ENCODE measurements at regions not wholly inside any gene's neighbourhood (a gene's known extent, or its start where the extent isn't known, plus 50 kb on each side); places are given as distances from the start of the nearest gene placed in this dataset.

GRCh38 chr6:54574671-54575070 lies 266.4 kb downstream of the TINAG start:
- no peak for DNase-seq

GRCh38 chr6:54578261-54578660 lies 268.3 kb upstream of the FAM83B start:
- no peak for DNase-seq

- DNase-seq, result no peak
Measured at GRCh38 chr6:54579011-54579410, 267.6 kb upstream of the FAM83B start.

DNA sequence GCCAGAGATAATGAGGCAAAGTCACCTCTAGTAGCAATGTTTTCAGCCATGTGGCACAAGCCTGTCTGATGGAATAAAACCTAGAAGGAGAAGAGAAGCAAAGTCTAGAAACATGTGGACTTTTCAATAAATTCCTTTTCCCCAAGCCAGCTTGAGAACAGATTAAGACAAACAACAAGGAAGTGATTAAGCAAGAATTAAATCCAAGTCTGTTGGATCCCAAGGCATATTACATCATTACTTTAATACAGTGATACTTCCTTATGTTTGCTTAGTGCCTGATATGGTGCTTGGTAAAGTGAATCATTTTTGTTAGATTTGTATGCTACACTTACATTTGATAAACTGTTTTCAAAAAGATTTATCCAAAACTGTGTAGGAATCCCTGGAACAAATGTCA lies 260.3 kb upstream of the FAM83B start:
- no peak for DNase-seq

DNA sequence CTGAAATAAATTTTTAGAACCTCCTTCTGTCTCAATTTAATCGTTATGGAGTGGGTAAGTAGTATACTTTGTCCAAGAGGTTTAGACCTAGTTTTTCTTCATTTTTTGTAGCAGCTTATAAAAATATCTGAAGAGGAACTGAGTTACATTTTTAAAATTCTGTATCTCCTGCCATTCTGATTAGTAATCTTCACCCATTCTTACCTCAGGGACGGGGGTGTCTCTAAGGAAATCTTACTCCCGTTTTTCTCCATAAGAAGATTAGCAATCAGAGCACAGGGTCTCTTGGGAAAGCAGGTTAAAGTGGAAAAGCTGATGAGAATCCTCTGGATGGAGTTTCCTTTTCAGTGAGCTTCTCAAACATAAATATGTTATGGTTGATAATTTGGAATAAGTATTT lies 259.3 kb upstream of the FAM83B start:
- DNase-seq, result no peak

GRCh38 chr6:54588176-54588575 lies 258.4 kb upstream of the FAM83B start:
- DNase-seq, result no peak

DNA sequence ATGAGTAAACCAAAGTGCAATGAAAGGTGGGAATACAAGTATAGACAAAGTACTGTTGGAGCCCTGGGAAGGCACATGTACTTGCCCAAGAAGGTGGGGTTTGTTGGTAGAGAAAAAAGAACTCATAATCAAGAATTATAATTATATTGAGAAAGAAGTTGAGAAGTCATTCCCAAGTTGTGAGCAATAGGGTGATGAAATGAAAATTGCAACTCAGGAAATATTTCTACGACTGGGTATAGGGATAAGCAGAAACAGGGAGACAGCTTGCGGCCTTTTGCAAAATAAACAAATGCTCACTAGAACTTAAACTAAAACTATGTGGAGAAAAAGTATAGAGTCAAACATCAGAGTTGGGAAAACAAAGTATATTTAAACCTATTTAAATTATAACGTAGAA lies 250.7 kb upstream of the FAM83B start:
- DNase-seq, result no peak

GRCh38 chr6:54598787-54599313 lies 247.7 kb upstream of the FAM83B start:
- no peak for DNase-seq

GRCh38 chr6:54601600-54602300 lies 244.8 kb upstream of the FAM83B start:
- DNase-seq, result no peak

DNA sequence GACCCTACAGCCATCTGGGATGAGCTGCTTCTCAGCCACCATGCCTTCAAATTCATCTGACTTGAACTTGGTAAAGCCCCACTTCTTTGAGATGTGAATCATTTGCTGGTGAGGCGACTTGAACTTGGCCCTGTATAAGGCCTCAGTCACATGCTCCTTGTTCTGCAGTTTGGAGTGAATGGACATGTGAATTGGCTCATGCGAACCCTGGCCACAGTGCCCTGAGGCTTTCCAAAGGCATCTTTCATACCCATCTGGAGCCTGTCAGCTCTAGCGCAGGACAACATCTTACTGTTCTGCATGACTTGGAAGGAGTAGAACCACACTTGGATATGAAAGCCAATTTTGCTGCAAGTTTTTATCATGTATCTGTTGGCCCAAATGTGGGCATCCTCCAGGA lies 244.0 kb upstream of the FAM83B start:
- DNase-seq, result no peak

GRCh38 chr6:54609981-54610380 lies 236.6 kb upstream of the FAM83B start:
- no peak for DNase-seq

DNA sequence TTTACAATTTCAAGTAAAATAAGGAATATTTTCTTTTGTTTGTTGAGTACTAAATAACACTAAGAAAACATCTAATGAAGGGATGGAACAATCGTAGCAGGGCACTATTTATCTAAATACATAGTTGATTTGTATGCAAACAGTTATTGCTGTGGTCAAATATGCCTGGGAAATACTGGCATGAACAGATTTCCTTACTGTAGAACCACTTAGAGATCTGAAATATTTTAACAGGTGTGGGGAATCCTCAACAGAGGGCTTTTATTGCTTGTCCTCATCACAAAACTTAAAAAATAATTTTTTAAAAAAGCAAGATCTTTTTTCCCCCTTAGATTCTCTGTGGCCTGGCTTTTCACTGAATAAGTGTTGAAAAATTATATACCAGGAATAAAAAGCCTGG lies 233.0 kb upstream of the FAM83B start:
- DNase-seq, result no peak

DNA sequence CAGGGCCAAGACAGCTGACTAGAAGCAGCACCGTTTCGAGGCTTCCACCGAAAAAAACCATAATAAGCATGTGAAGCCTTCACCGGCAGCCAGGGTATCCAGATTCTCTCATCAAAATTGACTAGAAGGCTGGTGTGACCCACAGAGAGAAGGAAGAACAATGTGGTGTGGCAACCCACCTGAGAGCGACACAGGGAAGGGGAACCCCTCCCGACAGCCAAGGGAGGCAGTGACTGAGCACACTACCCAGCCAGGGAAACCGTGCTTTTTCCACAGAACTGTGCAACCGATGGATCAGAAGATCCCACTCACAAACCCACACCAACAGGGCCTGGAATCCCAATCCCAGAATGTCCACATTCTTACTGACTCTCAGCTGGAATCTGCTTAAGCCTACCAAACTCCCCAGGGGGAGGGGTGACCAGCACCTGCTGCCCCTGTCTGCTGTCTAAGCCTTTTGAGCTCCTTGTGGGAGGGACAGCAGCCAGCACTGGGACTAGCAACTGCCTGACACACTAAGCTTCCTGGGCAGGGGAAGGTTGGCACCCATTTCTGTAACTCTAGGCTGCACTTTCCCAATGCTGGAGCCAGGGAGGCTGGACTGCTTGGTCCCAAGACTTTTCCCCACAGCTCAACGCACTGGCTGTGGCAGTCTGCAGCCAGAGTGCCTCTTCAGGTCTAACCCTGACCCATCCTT lies 231.9 kb upstream of the FAM83B start:
- DNase-seq, result no peak

- DNase-seq, result no peak
Measured at GRCh38 chr6:54617730-54618129, 228.8 kb upstream of the FAM83B start.

- DNase-seq, result no peak
Measured at GRCh38 chr6:54618572-54618971, 228.0 kb upstream of the FAM83B start.

DNA sequence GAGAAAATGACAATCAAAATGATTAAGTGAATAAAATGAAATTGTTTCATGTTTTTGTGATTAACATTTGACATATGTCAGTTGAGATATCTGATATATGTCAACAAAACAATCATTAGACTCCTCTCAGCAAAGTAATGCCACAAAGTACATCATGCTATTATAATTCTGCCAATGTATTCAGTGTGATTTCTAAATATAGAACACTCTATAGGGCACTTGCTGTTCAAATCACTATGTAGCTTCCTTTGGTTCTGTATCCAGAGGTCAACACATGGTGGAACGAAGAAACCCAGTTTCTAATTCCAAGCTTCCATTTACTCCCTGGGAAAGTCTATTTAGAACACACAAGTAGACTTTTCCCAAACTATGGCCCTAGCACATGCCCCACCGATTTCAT lies 227.5 kb upstream of the FAM83B start:
- no peak for DNase-seq

DNA sequence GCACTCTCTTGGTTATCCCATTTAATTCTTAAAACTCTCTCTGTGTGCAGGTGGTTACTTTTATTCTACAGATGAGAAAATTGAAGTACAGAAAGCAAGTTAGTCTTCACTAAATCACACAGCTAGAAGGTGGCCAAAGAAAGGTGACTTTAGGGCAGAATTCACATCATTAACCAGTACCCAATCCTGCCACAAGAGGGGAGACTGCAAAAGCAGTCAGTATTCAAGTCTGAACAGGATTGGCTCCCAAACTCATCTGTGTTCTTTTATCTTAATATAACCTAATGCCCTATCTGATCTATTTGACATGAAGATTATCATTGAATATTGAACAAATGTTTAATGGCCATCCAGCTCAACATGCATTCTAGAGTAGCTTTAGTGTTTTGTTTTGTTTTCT lies 225.3 kb upstream of the FAM83B start:
- no peak for DNase-seq

- DNase-seq, result no peak
Measured at GRCh38 chr6:54624216-54624615, 222.4 kb upstream of the FAM83B start.

DNA sequence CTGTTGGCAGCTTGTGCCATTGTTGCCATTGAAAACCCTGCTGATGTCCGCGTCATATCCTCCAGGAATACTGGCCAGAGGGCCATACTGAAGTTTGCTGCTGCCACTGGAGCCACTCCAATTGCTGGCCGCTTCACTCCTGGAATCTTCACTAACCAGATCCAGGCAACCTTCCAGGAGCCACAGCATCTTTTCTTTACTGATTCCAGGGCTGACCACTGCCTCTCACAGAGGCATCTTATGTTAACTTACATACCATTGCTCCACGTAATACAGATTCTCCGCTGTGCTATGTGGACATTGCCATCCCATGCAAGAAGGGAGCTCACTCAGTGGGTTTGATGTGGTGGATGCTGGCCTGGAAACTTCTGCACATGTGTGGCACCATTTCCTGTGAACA lies 221.8 kb upstream of the FAM83B start:
- no peak for DNase-seq

- DNase-seq, result no peak
Measured at GRCh38 chr6:54629131-54629530, 217.4 kb upstream of the FAM83B start.

DNA sequence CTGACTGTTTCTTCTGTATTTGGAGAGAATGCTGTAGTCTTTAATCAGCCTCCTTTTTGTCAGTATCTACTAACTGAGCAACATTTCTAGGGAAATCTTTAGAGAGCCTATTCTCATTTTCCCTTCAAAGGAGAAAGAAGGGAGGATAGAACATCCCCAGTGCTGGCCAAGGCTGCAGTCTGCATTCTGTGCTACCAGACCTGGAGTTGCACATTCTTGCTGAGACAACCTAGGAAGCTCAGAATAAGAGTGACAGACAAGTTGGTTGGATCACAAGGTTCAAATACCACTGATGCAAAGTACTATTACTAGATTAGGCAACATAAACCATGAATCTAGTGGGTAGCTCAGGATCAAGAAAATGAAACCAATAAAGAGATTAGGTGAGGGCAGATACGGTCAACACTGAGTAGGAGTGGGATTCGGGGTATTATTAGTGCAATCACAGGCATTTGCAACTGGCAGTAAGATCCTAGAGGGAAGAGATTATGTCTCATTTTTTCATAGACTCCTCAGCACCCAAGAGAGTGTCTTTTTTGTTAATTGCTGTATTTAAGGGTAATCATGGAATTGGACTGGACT lies 213.5 kb upstream of the FAM83B start:
- no peak for DNase-seq

- no peak for DNase-seq
Measured at GRCh38 chr6:54633601-54634000, 213.0 kb upstream of the FAM83B start.

GRCh38 chr6:54640911-54641310 lies 205.7 kb upstream of the FAM83B start:
- DNase-seq, result no peak

All from NCI-H510A treated with DMSO at 0.1 percent for 48 hours (cell line).